GM21423 (cell line): ENCODE measurements at regions not wholly inside any gene's neighbourhood (a gene's known extent, or its start where the extent isn't known, plus 50 kb on each side); places are given as distances from the start of the nearest gene placed in this dataset.
"Not testable (repeated sequence)": the region's sequence is repeated elsewhere in the genome, so short reads cannot be mapped to it uniquely, and the experiment has no call there.

Experiments
- ATAC-seq: cut with Tn5 transposase; IDR thresholded peaks from one replicate; pipeline ENCODE4 v1.9.1; 2021; ENCODE audit warnings: mild to moderate bottlenecking, moderate library complexity; ENCODE audit not compliant: unreplicated experiment

DNA sequence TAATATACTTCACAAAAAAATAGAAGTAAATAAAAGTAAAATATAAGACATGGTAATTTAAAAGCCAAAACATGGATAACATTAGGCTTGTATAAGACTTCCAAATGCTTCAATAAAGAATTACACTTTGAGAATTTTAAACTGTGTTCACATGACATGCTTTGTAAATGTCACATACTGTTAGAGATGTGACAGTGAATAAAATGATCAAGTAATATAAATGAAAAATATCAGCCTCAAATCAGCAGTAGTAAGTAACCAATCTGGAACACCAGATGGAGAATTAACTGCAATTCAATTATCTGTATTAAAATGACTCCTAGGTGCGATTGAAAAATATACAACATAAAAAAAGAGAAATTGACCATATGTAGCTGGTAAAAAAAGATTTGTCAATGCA lies 1260.8 kb downstream of the BRINP3 start:
- ATAC-seq, result no peak

- ATAC-seq, result no peak
Measured at GRCh38 chr1:189217646-189218045, 1260.0 kb downstream of the BRINP3 start.

- ATAC-seq, result no peak
Measured at GRCh38 chr1:189220750-189221149, 1256.9 kb downstream of the BRINP3 start.

DNA sequence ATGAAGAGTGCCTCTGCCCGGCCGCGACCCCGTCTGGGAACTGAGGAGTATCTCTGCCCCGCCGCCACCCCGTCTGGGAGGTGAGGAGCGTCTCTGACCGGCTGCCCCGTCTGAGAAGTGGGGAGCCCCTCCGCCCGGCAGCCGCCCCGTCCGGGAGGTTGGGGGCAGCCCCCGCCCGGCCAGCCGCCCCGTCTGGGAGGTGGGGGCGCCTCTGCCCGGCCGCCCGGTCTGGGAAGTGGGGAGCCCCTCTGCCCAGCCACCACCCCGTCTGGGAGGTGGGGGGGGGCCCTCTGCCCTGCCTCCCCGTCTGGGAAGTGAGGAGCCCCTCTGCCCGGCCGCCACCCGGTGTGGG lies 1251.9 kb downstream of the BRINP3 start:
- ATAC-seq, result not testable (repeated sequence)

GRCh38 chr1:189226779-189227178 lies 1250.9 kb downstream of the BRINP3 start:
- ATAC-seq, result no peak

- no peak for ATAC-seq
Measured at GRCh38 chr1:189237008-189237407, 1240.7 kb downstream of the BRINP3 start.

GRCh38 chr1:189253601-189254350 lies 1223.9 kb downstream of the BRINP3 start:
- no peak for ATAC-seq

GRCh38 chr1:189261128-189261527 lies 1216.5 kb downstream of the BRINP3 start:
- not testable (repeated sequence) for ATAC-seq

DNA sequence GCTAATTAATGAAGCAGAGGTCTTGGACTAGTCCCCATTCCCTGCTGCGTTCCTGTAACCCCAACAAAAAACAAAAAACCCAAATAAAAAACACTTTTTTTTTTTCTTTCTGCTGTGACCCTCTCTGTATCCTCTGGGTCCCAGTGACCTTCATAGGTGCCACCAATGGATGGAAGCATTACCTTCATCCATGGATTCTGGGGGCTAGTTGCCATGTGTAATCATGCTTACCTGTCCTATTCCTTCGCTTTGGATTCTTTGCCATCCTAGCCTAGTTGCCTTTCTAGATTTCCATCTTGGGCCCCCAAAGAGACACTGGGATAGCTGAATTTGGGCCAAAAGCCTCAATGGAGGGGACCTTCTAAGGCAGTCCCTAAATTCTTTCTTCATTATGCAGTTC lies 1208.7 kb downstream of the BRINP3 start:
- ATAC-seq, result no peak

DNA sequence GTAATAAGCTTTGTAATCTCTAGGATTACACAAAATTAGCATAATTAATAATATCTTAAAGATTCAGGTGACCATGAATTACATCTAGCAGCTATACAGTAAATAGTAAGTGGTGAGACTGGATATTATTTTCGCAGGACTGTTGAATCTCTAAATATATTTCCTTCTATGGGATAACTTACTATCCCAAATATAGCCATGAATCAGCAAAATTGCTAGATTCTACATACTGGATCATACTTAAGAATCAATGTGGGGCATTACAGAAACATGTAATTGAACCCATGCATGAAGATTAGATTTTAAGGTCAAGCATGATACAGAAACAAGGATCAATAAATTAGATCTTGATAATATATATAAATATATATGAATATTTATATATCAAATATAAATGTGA lies 1203.4 kb downstream of the BRINP3 start:
- ATAC-seq, result no peak

GRCh38 chr1:189275796-189276195 lies 1201.9 kb downstream of the BRINP3 start:
- ATAC-seq, result no peak

GRCh38 chr1:189289346-189289745 lies 1188.3 kb downstream of the BRINP3 start:
- no peak for ATAC-seq

DNA sequence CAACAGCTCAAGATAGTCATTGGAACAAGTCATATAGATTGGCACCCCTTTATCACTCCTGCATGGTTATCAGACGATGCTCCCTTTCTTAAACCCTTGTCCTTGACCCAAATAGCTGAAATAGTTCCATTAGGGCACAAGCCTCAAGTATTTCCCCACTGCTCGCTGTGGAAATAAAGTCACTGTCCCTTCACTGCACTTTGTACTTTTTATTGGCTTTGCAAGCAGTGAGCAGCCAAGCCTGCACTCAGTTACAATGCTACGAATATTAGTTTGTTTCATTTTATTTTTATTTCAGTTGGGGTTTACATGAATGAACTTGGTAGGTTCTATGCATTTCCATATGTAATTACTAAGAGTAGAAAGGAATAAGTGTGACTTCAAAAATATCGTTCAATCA lies 1176.4 kb downstream of the BRINP3 start:
- no peak for ATAC-seq

GRCh38 chr1:189305279-189305678 lies 1172.4 kb downstream of the BRINP3 start:
- ATAC-seq, result no peak

GRCh38 chr1:189311915-189312314 lies 1165.7 kb downstream of the BRINP3 start:
- no peak for ATAC-seq

DNA sequence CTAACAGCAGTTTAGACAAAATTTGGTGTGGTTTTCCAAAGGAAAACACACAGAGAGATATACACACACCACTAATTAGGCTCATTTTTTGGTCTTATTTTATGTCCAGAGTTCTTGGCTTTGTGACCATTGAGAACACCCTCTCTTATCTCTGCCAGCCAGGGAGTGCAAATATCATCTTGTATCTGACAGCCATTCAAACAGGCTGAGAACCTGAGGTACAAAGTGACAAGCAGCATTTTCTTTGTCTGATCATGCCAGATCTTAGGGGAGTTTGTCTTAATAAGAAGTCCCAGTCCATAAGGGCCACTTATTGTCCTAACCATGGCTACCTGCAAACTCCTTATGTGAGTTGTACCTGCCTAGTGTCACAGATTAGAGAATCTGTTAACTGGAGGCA lies 1165.2 kb downstream of the BRINP3 start:
- no peak for ATAC-seq

DNA sequence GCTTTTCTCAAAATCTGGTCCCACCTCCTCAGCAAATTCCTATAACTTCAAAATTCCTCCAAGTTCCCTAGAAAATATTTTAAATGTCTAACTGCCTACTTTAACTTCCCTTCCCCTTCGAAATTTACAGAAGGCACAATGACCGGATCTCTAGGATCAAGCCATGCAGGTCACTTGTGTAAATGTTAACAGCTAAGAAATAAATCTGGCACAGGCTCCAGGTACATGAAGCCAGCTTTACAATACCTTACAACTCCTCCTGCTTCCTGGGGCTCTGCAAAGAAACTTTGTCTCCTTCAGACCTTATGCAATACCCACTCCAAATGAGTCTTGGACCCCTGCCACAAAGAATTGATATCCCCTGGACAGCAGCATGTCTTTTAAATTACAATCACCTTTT lies 1164.2 kb downstream of the BRINP3 start:
- ATAC-seq, result no peak

DNA sequence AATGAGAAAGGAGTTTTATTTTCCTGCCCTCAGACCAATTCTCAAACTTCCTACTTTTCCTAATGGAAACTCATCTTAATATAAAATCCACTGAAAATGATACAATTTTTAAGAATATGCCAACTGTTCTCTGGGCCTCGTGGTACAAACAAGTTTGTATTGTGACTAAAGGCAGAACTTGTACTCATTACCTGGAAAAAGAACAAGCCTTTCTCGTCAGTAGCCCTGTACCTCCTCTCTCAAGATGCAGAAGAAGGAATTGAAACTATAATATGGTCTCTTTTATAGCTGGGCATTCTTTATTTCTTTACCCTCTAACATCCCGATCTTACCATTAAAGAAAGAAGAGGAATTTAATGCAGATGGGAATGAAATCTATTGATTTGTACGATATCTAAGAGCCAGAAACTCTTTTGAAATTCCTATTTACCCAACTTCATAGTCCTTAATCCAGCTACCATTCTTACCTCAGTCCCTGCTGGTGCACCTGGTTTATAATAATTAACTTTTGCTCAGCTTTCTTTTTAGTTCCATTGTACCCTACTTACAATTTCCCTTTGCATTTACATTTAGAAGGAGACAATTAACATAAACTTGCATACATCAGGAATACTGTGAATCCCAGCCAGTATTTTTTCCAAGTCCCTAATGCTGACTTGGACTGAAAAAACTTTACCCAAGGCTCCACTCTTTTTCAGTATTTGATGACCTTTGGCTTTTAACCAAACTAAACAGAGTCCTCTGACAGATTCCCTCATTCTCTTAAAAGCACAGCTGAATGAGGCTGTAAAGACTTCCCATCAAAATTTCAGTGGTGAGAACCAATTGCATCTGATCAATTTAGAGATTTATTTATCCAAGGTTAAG lies 1162.4 kb downstream of the BRINP3 start:
- ATAC-seq, result no peak

GRCh38 chr1:189323091-189323490 lies 1154.6 kb downstream of the BRINP3 start:
- ATAC-seq, result no peak

DNA sequence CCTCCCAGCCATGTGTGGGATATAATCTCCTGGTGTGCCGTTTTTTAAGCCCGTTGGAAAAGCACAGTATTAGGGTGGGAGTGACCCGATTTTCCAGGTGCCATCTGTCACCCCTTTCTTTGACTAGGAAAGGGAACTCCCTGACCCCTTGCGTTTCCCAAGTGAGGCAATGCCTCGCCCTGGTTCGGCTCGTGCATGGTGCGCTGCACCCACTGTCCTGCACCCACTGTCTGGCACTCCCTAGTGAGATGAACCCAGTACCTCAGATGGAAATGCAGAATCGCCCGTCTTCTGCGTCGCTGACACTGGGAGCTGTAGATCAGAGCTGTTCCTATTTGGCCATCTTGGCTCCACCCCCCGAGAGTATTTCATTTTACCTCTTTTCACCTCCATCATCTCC lies 1146.6 kb downstream of the BRINP3 start:
- not testable (repeated sequence) for ATAC-seq

DNA sequence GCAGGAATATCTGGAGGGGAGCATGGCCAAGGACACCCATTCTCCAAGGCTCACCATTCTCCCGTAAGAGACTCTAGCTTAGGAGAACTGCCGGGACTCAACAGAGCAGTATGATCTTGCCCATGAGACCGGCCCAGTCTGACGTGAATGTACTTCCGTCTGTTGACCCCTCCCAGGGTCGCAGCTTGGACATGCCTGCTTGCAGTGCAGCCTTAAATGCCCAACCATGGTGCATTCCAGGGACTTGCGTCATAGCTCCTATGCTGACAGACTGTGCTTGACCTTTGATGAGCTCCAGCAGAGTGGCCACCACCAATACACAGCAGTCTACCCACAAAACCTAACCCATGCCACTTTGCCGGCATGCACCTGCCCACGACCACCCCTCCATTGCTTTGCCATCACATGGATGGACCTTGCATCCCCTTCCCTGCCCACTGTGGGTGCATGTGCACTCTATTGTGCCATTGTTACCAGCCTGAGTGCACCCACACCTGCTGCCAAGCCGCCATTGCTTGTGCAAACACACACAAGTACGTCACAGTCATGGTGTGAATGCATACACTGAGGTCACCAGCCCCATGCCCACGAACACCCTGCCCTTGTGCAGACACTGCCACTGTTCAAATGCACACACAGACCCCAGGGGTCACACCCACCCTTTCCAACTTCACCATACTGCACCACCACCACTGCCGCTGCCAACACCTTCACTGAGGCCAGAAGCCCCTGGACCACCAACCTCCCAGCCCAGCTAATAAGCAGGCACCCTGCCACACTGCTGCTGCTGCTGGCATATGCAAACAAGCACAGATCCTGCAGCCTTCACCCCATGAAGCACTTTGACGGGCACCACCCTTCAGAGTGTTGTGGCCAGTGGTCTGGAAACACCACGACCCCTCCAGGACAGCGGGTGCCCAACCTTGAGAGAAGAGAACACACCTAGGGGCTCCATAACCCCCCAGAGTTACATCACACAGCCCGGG lies 1141.3 kb downstream of the BRINP3 start:
- ATAC-seq, result no peak
